ENCODE measurements at regions not wholly inside any gene's neighbourhood (a gene's known extent, or its start where the extent isn't known, plus 50 kb on each side); places are given as distances from the start of the nearest gene placed in this dataset.

GRCh38 chr2:42876326-42876751 is 84.0 kb upstream of the HAAO start:
- TF ChIP-seq CTCF (IDR thresholded peaks at IDR 0.05): no peak
- TF ChIP-seq POLR2A (IDR thresholded peaks at IDR 0.05): no peak
